ENCODE measurements at regions not wholly inside any gene's neighbourhood (a gene's known extent, or its start where the extent isn't known, plus 50 kb on each side); places are given as distances from the start of the nearest gene placed in this dataset.

GRCh38 chr4:45646885-45647590 is 476.8 kb downstream of the GABRG1 start:
- no peak for DNase-seq (ENCODE audit: low spot score)

GRCh38 chr4:45640281-45640680 is 483.6 kb downstream of the GABRG1 start:
- no peak for DNase-seq (ENCODE audit: low spot score)

- no peak for DNase-seq (ENCODE audit: low spot score)
Measured at GRCh38 chr4:45638641-45639040, 485.2 kb downstream of the GABRG1 start.

- DNase-seq (ENCODE audit: low spot score) = no peak
Measured at GRCh38 chr4:45636175-45636574, 487.7 kb downstream of the GABRG1 start.

- no peak for DNase-seq (ENCODE audit: low spot score)
Measured at GRCh38 chr4:45629717-45630116, 494.1 kb downstream of the GABRG1 start.

GRCh38 chr4:45621971-45622370 is 501.9 kb downstream of the GABRG1 start:
- no peak for DNase-seq (ENCODE audit: low spot score)

GRCh38 chr4:45620808-45621207 is 503.0 kb downstream of the GABRG1 start:
- DNase-seq (ENCODE audit: low spot score) = no peak

GRCh38 chr4:45596379-45597101 is 527.3 kb downstream of the GABRG1 start:
- DNase-seq (ENCODE audit: low spot score) = no peak

- DNase-seq (ENCODE audit: low spot score) = no peak
Measured at GRCh38 chr4:45580334-45580733, 543.5 kb downstream of the GABRG1 start.

GRCh38 chr4:45578874-45579273 is 545.0 kb downstream of the GABRG1 start:
- no peak for DNase-seq (ENCODE audit: low spot score)

- DNase-seq (ENCODE audit: low spot score) = no peak
Measured at GRCh38 chr4:45576275-45576674, 547.6 kb downstream of the GABRG1 start.

- DNase-seq (ENCODE audit: low spot score) = no peak
Measured at GRCh38 chr4:45569619-45570018, 554.2 kb downstream of the GABRG1 start.

- DNase-seq (ENCODE audit: low spot score) = no peak
Measured at GRCh38 chr4:45568694-45569093, 555.2 kb downstream of the GABRG1 start.

GRCh38 chr4:45566896-45567603 is 556.8 kb downstream of the GABRG1 start:
- no peak for DNase-seq (ENCODE audit: low spot score)

GRCh38 chr4:45554423-45554822 is 569.4 kb downstream of the GABRG1 start:
- DNase-seq (ENCODE audit: low spot score) = no peak

- no peak for DNase-seq (ENCODE audit: low spot score)
Measured at GRCh38 chr4:45550766-45551366, 573.0 kb downstream of the GABRG1 start.

GRCh38 chr4:45539142-45539814 is 584.6 kb downstream of the GABRG1 start:
- DNase-seq (ENCODE audit: low spot score) = no peak

- no peak for DNase-seq (ENCODE audit: low spot score)
Measured at GRCh38 chr4:45530498-45530897, 593.4 kb downstream of the GABRG1 start.

GRCh38 chr4:45527160-45527559 is 596.7 kb downstream of the GABRG1 start:
- DNase-seq (ENCODE audit: low spot score) = no peak

- no peak for DNase-seq (ENCODE audit: low spot score)
Measured at GRCh38 chr4:45518832-45519231, 605.0 kb downstream of the GABRG1 start.

- no peak for DNase-seq (ENCODE audit: low spot score)
Measured at GRCh38 chr4:45502471-45502870, 621.4 kb downstream of the GABRG1 start.

- no peak for DNase-seq (ENCODE audit: low spot score)
Measured at GRCh38 chr4:45484740-45485139, 639.1 kb downstream of the GABRG1 start.

Data from activated CD4-positive, alpha-beta T cell treated with anti-CD3 and anti-CD28 coated beads, Interleukin-2, Interleukin-4, amounts not matched to agents 100 ng/mL and 50 ng/mL, durations not matched to agents 16 hours and 8 hours (primary cell).